Astrocyte of the spinal cord (primary cell): ENCODE measurements at regions not wholly inside any gene's neighbourhood (a gene's known extent, or its start where the extent isn't known, plus 50 kb on each side); places are given as distances from the start of the nearest gene placed in this dataset.
A peak's percentile ranks its signal among the peaks of the same experiment; 100 is the strongest.
"Not testable (repeated sequence)": the region's sequence is repeated elsewhere in the genome, so short reads cannot be mapped to it uniquely, and the experiment has no call there.

Experiments
- DNase-seq: peaks from one replicate; pipeline ENCODE4 v3.0.0; 2011; ENCODE audit warnings: low read depth, low spot score
- H3K4me3 ChIP-seq: 2 replicates; pipeline ENCODE4 v1.5.1; 2011; ENCODE audit warnings: low read depth, mild to moderate bottlenecking, low read length, moderate library complexity
- CTCF ChIP-seq: IDR thresholded peaks from 2 replicates; pipeline ENCODE4 v1.5.1; 2012; ENCODE audit warnings: low read depth, mild to moderate bottlenecking, low read length, inconsistent platforms
- in situ Hi-C: cut with HindIII; loops from 2 replicates; pipeline ENCODE4 v1.10.0; 2017; ENCODE audit warnings: low sequenced_read_pairs

DNA sequence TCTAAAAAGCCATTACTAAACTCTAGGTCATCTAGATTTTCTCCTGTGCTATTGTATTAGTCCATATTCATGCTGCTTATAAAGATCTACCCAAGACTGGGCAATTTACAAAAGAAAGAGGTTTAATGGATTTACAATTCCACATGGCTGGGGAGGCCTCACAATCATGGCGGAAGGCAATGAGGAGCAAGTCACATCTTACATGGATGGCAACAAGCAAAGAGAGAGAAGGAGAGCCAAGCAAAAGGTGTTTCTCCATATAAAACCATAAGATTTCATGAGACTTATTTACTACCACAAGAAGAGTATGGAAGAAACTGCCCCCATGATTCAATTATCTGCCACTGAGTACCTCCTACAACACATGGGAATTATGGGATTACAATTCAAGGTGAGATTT, 69.6 kb upstream of the CCDC6 start:
- in situ Hi-C loops, DNase-seq, H3K4me3 ChIP-seq: not testable (repeated sequence)

GRCh38 chr10:59971915-59972314, 65.6 kb upstream of the CCDC6 start:
- no peak overlapping the region for H3K4me3 ChIP-seq
- peak; percentile 38 for DNase-seq
- in situ Hi-C loops = no loop called here
- TF ChIP-seq CTCF = no peak

DNA sequence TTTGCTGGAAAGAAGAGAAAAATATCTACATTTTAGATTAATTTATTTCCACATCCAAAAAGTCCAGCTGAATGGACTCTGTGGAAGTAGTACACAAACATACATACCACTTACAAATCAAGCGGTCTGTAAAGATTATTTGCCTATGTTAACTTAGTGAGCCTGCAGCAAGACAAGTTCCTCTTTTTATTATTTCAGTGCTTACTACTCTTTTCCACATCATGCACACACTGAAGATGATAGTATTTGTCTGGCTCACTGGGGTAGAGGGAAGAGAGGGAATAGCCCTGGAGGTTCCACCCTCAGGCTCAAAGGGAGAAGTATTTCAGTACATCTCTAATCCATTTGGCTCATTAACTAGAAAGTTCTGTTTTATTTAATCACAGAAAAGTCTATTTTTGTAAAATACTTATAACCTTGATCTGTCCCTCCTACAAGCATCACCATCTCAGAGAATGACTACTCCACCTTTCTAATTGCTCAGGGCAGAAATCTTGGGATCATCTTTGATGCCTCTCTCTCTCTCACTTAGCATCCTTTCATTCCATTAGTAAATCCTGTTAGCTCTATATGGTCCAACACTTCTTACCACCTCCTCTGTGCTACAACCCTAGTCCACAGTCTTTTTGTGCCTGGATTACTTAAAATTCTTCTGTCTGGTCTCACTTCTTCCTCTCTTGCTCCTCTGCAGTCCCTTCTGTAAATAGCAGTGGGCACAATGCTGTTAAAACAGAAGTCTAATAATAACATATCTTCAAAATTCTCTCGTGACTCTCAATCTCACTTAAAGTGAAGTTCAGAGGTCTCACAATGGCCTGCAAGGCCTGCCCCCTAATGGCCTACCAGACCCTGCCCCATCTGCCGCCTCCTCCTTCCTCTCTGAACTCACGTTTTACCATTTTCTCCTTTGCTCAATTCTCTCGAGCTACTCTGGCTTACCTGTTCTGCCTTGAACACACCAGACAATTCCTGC, 64.3 kb upstream of the CCDC6 start:
- in situ Hi-C loops = no loop called here
- TF ChIP-seq CTCF = no peak
- H3K4me3 ChIP-seq = no peak overlapping the region
- DNase-seq = no peak

GRCh38 chr10:59968705-59969104, 62.3 kb upstream of the CCDC6 start:
- DNase-seq = no peak
- no peak for TF ChIP-seq CTCF
- H3K4me3 ChIP-seq = no peak overlapping the region
- in situ Hi-C loops = no loop called here

GRCh38 chr10:59967079-59967478, 60.7 kb upstream of the CCDC6 start:
- no peak for DNase-seq
- TF ChIP-seq CTCF = no peak
- in situ Hi-C loops = no loop called here
- no peak overlapping the region for H3K4me3 ChIP-seq

GRCh38 chr10:59965899-59966650, 59.7 kb upstream of the CCDC6 start:
- TF ChIP-seq CTCF = no peak
- no peak for DNase-seq
- in situ Hi-C loops = no loop called here

DNA sequence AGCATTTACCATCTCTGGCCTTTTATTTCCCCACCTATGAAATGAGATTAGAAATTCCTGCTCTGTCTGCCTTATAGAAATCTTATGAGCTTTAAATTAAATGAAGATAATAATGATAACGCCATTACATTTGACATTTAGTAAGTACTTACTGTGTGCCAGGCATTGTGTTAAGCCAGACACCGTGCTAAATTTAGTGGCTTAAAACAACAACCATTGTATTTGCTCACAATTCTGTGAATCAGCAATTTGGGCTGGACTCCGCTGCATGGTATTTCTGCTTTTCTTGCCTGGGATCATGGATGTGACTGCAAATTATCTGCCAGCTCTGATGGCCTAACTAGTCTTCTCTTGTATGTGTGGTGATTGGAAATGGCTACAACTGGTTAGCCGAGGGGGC, 56.4 kb upstream of the CCDC6 start:
- TF ChIP-seq CTCF = no peak
- no peak for DNase-seq
- H3K4me3 ChIP-seq = no peak overlapping the region
- in situ Hi-C loops = no loop called here

More at GRCh38 chr10:59965899-59966650, 59.7 kb upstream of the CCDC6 start:
- H3K4me3 ChIP-seq = no peak overlapping the region
